GM23338 (cell line): ENCODE measurements at regions not wholly inside any gene's neighbourhood (a gene's known extent, or its start where the extent isn't known, plus 50 kb on each side); places are given as distances from the start of the nearest gene placed in this dataset.

Source experiments
- CREB1 ChIP-seq: fragments of 250-450 bp; sonication (Bioruptor Pico); IDR thresholded peaks from 2 replicates; pipeline ENCODE4 v1.5.0; 2020; ENCODE audit warnings: low read depth, mild to moderate bottlenecking, moderate library complexity
- EZH2 ChIP-seq: fragments of 200-600 bp; sonication (generic); IDR thresholded peaks from one replicate; pipeline ENCODE4 v1.8.0; 2017; ENCODE audit warnings: antibody characterized with exemption, mild to moderate bottlenecking, low read depth; ENCODE audit not compliant: unreplicated experiment
- EZH2phosphoT487 ChIP-seq: fragments of 200-600 bp; sonication (generic); IDR thresholded peaks from one replicate; pipeline ENCODE4 v1.8.1; 2018; ENCODE audit warnings: antibody characterized with exemption; ENCODE audit not compliant: unreplicated experiment
- POLR2AphosphoS5 ChIP-seq: IDR thresholded peaks from 2 replicates; pipeline ENCODE4 v1.6.1; 2016; ENCODE audit warnings: antibody characterized with exemption, low read depth
- ZNF331 ChIP-seq: fragments of 250-450 bp; sonication (Bioruptor Pico); IDR thresholded peaks from 2 replicates; pipeline ENCODE4 v1.5.0; 2020; ENCODE audit warnings: low read depth, mild to moderate bottlenecking, moderate library complexity
- TF ChIP-seq, protein P1 (sequence below), 2 experiments: fragments of 200-600 bp in 1 of 2; sonication (generic) in 1 of 2; conservative IDR thresholded peaks; 2 replicates each; pipeline versions ENCODE4 v1.5.1 to v1.6.1; 2016 to 2017; ENCODE audit warnings: antibody characterized with exemption in 2 of 2, low read depth in 2 of 2, mild to moderate bottlenecking in 2 of 2, moderate library complexity in 1 of 2
- TF ChIP-seq, protein P2 (sequence below): IDR thresholded peaks from one replicate; pipeline ENCODE4 v1.6.1; 2018; ENCODE audit warnings: antibody characterized with exemption; ENCODE audit not compliant: unreplicated experiment

DNA sequence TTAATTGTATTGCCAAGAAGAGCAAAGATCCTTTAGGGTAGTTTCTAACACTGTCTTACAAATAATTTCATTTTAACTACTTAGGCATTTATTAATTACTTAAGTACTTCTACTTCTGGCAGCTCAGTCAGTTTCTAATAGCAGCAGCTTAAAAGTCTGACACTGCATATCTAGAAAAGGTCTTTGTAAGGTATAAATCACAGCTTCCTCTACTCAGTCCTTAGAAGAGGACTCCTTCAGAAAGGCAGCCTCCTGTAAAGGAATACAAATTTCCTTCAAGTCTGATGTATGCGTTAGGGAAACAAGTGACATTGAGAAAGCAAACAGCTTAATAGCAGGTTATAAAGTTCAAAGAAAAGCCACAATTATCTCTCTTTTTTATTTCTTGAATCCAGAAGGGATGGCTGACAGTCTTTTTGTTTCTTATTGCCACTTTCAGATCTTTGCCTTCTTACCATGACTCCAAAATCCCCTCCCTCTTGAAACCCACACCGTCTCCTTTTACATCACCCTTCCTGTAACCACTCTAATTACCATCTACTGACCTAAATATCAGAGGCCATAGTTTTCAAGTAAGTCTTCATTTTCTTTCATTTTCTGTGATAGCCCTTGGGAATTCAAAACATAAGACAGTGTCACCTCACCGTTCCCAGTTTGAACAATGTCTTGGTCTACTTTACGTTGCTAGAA lies 109.5 kb downstream of the CGGBP1 start:
- TF ChIP-seq, protein P1, sequence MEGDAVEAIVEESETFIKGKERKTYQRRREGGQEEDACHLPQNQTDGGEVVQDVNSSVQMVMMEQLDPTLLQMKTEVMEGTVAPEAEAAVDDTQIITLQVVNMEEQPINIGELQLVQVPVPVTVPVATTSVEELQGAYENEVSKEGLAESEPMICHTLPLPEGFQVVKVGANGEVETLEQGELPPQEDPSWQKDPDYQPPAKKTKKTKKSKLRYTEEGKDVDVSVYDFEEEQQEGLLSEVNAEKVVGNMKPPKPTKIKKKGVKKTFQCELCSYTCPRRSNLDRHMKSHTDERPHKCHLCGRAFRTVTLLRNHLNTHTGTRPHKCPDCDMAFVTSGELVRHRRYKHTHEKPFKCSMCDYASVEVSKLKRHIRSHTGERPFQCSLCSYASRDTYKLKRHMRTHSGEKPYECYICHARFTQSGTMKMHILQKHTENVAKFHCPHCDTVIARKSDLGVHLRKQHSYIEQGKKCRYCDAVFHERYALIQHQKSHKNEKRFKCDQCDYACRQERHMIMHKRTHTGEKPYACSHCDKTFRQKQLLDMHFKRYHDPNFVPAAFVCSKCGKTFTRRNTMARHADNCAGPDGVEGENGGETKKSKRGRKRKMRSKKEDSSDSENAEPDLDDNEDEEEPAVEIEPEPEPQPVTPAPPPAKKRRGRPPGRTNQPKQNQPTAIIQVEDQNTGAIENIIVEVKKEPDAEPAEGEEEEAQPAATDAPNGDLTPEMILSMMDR (conservative IDR thresholded peaks at IDR 0.05; ENCODE audit: low read depth in 2 of 2) = no peak
- TF ChIP-seq EZH2 = no peak
- no peak for TF ChIP-seq POLR2AphosphoS5
- TF ChIP-seq, protein P2, sequence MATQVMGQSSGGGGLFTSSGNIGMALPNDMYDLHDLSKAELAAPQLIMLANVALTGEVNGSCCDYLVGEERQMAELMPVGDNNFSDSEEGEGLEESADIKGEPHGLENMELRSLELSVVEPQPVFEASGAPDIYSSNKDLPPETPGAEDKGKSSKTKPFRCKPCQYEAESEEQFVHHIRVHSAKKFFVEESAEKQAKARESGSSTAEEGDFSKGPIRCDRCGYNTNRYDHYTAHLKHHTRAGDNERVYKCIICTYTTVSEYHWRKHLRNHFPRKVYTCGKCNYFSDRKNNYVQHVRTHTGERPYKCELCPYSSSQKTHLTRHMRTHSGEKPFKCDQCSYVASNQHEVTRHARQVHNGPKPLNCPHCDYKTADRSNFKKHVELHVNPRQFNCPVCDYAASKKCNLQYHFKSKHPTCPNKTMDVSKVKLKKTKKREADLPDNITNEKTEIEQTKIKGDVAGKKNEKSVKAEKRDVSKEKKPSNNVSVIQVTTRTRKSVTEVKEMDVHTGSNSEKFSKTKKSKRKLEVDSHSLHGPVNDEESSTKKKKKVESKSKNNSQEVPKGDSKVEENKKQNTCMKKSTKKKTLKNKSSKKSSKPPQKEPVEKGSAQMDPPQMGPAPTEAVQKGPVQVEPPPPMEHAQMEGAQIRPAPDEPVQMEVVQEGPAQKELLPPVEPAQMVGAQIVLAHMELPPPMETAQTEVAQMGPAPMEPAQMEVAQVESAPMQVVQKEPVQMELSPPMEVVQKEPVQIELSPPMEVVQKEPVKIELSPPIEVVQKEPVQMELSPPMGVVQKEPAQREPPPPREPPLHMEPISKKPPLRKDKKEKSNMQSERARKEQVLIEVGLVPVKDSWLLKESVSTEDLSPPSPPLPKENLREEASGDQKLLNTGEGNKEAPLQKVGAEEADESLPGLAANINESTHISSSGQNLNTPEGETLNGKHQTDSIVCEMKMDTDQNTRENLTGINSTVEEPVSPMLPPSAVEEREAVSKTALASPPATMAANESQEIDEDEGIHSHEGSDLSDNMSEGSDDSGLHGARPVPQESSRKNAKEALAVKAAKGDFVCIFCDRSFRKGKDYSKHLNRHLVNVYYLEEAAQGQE = no peak
- no peak for TF ChIP-seq CREB1
- TF ChIP-seq EZH2phosphoT487 = no peak
- no peak for TF ChIP-seq ZNF331 (CRISPR knock-in tag)
